ENCODE measurements at regions not wholly inside any gene's neighbourhood (a gene's known extent, or its start where the extent isn't known, plus 50 kb on each side); places are given as distances from the start of the nearest gene placed in this dataset.

- no peak overlapping the region for H3K27ac ChIP-seq
Measured at GRCh38 chr2:37866171-37866934, 58.7 kb upstream of the RMDN2 start.

DNA sequence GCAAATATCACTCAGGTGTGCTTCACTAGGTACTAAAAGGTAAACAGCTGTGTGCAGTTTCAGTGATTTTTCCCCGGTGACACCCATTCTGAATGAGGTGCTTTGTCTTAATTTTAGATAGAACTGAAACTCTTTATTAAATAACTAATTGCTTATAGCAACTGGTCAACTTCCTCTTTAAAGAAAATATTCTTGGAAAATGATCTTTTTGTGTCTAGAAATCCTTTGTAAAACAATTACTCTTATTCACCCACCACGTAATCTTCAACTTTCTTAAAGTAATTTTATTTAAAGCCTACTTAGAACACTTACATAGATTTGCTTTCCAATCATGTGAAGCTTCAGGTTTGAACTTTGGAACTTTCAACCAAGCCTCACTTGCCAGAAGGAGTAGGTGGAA, 57.9 kb upstream of the RMDN2 start:
- H3K27me3 ChIP-seq = no peaks in the 10 kb centered on the region
- no peaks in the 10 kb centered on the region for H3K9me3 ChIP-seq
- DNase-seq = no peak
- WGBS, 2 donors = 84 to 87% methylated on average over 2 of the region's 2 CpGs
- no peak for TF ChIP-seq POLR2A (IDR thresholded peaks at IDR 0.05)
- TF ChIP-seq, protein P1, sequence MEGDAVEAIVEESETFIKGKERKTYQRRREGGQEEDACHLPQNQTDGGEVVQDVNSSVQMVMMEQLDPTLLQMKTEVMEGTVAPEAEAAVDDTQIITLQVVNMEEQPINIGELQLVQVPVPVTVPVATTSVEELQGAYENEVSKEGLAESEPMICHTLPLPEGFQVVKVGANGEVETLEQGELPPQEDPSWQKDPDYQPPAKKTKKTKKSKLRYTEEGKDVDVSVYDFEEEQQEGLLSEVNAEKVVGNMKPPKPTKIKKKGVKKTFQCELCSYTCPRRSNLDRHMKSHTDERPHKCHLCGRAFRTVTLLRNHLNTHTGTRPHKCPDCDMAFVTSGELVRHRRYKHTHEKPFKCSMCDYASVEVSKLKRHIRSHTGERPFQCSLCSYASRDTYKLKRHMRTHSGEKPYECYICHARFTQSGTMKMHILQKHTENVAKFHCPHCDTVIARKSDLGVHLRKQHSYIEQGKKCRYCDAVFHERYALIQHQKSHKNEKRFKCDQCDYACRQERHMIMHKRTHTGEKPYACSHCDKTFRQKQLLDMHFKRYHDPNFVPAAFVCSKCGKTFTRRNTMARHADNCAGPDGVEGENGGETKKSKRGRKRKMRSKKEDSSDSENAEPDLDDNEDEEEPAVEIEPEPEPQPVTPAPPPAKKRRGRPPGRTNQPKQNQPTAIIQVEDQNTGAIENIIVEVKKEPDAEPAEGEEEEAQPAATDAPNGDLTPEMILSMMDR (IDR thresholded peaks at IDR 0.05) = no peak
- H3K4me3 ChIP-seq (replicated peaks in 1 of 3) = no peak overlapping the region
- no peaks in the 10 kb centered on the region for H3K36me3 ChIP-seq
- no peaks in the 10 kb centered on the region for H3K4me1 ChIP-seq
- H3K27ac ChIP-seq = no peak overlapping the region
- intact Hi-C loops (cut with DNase I) = no loop called here

More at GRCh38 chr2:37866171-37866934, 58.7 kb upstream of the RMDN2 start:
- Histone ChIP-seq H3K9me3 (no peaks in the 10 kb centered on the region), H3K27me3 (no peaks in the 10 kb centered on the region), H3K4me1 (no peaks in the 10 kb centered on the region), H3K36me3 (no peaks in the 10 kb centered on the region), H3K4me3 (replicated peaks in 1 of 3) (no peak overlapping the region)
- intact Hi-C loops (cut with DNase I) = no loop called here
- no peak for TF ChIP-seq POLR2A (IDR thresholded peaks at IDR 0.05)
- TF ChIP-seq, protein P1 (IDR thresholded peaks at IDR 0.05) = no peak
- DNase-seq = no peak
- 59 to 61% methylated on average over 5 of the region's 5 CpGs for WGBS, 2 donors

DNA sequence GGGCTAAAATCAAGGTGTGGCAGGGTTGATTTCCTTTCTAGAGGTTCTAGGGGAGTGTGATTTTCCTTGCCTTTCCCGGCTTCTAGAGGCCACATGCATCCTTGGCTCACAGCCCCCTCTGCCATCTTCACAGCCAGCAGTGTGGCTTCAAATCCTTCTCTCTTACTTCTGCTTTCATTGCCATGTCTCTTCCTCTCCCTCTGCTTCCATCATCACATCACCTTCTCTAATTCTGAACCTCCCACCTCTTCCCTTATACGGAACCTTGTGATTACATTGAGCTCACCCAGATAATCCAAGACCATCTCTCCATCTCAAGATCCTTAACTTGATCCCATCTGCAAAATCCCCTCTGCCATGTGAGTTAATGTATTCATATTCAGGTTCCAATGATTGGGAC, 56.2 kb upstream of the RMDN2 start:
- 46 to 47% methylated on average over 2 of the region's 2 CpGs for WGBS, 2 donors
- Histone ChIP-seq H3K36me3 (no peaks in the 10 kb centered on the region), H3K27me3 (no peaks in the 10 kb centered on the region), H3K4me3 (replicated peaks in 1 of 3) (no peak overlapping the region), H3K27ac (no peak overlapping the region), H3K4me1 (no peaks in the 10 kb centered on the region), H3K9me3 (no peaks in the 10 kb centered on the region)
- DNase-seq = no peak
- intact Hi-C loops (cut with DNase I) = no loop called here
- TF ChIP-seq POLR2A (IDR thresholded peaks at IDR 0.05) = no peak
- TF ChIP-seq, protein P1 (IDR thresholded peaks at IDR 0.05) = no peak

- Histone ChIP-seq H3K4me1 (no peaks in the 10 kb centered on the region), H3K27me3 (no peaks in the 10 kb centered on the region), H3K4me3 (replicated peaks in 1 of 3) (no peak overlapping the region), H3K36me3 (no peaks in the 10 kb centered on the region), H3K27ac (no peak overlapping the region), H3K9me3 (no peaks in the 10 kb centered on the region)
- intact Hi-C loops (cut with DNase I) = no loop called here
- no peak for DNase-seq
- 81 to 97% methylated on average over 2 of the region's 2 CpGs for WGBS, 2 donors
- TF ChIP-seq, protein P1 (IDR thresholded peaks at IDR 0.05) = no peak
- TF ChIP-seq POLR2A (IDR thresholded peaks at IDR 0.05) = no peak
Measured at GRCh38 chr2:37869304-37869703, 55.8 kb upstream of the RMDN2 start.

DNA sequence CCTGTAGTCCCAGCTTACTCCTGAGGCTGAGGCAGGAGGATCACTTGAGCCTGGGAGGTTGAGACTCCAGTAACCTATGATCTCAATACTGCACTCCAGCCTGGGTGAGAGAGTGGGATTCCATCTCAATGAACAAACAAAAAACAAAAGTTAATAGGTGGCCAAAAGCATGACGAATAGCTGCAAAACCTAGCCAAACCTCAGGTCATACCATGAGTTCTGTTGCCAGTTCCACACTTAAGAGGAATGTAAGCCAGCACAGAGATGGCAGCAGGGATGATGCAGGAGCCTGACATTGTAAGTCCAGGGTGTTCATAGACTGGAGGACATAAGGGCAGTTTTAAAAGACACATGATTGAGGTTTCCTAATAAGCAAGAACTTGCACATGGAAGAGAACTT, 55.3 kb upstream of the RMDN2 start:
- intact Hi-C loops (cut with DNase I) = no loop called here

More for the DNA sequence above, 55.3 kb upstream of the RMDN2 start:
- WGBS, 2 donors = 83 to 84% methylated on average over 1 of the region's 1 CpG
- Histone ChIP-seq H3K36me3 (no peaks in the 10 kb centered on the region), H3K9me3 (no peaks in the 10 kb centered on the region), H3K27ac (no peak overlapping the region), H3K4me3 (replicated peaks in 1 of 3) (no peak overlapping the region), H3K4me1 (no peaks in the 10 kb centered on the region), H3K27me3 (no peaks in the 10 kb centered on the region)
- TF ChIP-seq, protein P1 (IDR thresholded peaks at IDR 0.05) = no peak
- TF ChIP-seq POLR2A (IDR thresholded peaks at IDR 0.05) = no peak
- no peak for DNase-seq
